GM23248 (cell line): ENCODE measurements at regions not wholly inside any gene's neighbourhood (a gene's known extent, or its start where the extent isn't known, plus 50 kb on each side); places are given as distances from the start of the nearest gene placed in this dataset.

Experiments
- DNase-seq: peaks from one replicate; pipeline ENCODE4 v3.0.0-alpha.2; 2015
- H2AFZ ChIP-seq: fragments of 200-600 bp; sonication (generic); 2 replicates; pipeline ENCODE4 v1.6.1; 2016; ENCODE audit warnings: antibody characterized with exemption
- H3F3A ChIP-seq: fragments of 200-600 bp; sonication (generic); 2 replicates; pipeline ENCODE4 v1.6.1; 2016; ENCODE audit warnings: mild to moderate bottlenecking, antibody characterized with exemption, mixed run types; ENCODE audit not compliant: insufficient read depth
- H3K27ac ChIP-seq: fragments of 200-600 bp; sonication (generic); 2 replicates; pipeline ENCODE4 v1.5.1; 2016; ENCODE audit warnings: mild to moderate bottlenecking
- H3K27me3 ChIP-seq: fragments of 200-600 bp; sonication (generic); replicated peaks from 2 replicates; pipeline ENCODE4 v1.6.1; 2016; ENCODE audit warnings: mild to moderate bottlenecking; ENCODE audit not compliant: insufficient read depth
- H3K36me3 ChIP-seq: fragments of 200-600 bp; sonication (generic); 2 replicates; pipeline ENCODE4 v1.6.1; 2016; ENCODE audit warnings: low read depth, mild to moderate bottlenecking
- H3K4me1 ChIP-seq: fragments of 200-600 bp; sonication (generic); 2 replicates; pipeline ENCODE4 v1.6.1; 2016; ENCODE audit warnings: mild to moderate bottlenecking; ENCODE audit not compliant: insufficient read depth
- H3K4me2 ChIP-seq: fragments of 200-600 bp; sonication (generic); one replicate; pipeline ENCODE4 v1.6.1; 2016; ENCODE audit warnings: mild to moderate bottlenecking; ENCODE audit not compliant: unreplicated experiment
- H3K4me3 ChIP-seq: fragments of 200-600 bp; sonication (generic); 2 replicates; pipeline ENCODE4 v1.5.1; 2016; ENCODE audit warnings: mild to moderate bottlenecking
- H3K79me2 ChIP-seq: fragments of 200-600 bp; sonication (generic); 2 replicates; pipeline ENCODE4 v1.6.1; 2016; ENCODE audit warnings: mild to moderate bottlenecking; ENCODE audit not compliant: insufficient read depth
- H3K9ac ChIP-seq: fragments of 200-600 bp; sonication (generic); 2 replicates; pipeline ENCODE4 v1.6.1; 2016; ENCODE audit warnings: mild to moderate bottlenecking
- H3K9me2 ChIP-seq: fragments of 200-600 bp; sonication (generic); 2 replicates; pipeline ENCODE4 v1.6.1; 2016; ENCODE audit warnings: mixed run types, mild to moderate bottlenecking, moderate library complexity; ENCODE audit not compliant: insufficient read depth
- H3K9me3 ChIP-seq: fragments of 200-600 bp; sonication (generic); one replicate; pipeline ENCODE4 v1.6.1; 2017; ENCODE audit warnings: low read depth
- H4K20me1 ChIP-seq: fragments of 200-600 bp; sonication (generic); 2 replicates; pipeline ENCODE4 v1.6.0; 2016; ENCODE audit not compliant: insufficient read depth
- EZH2 ChIP-seq: fragments of 200-600 bp; sonication (generic); IDR thresholded peaks from 2 replicates; pipeline ENCODE4 v1.6.1; 2018; ENCODE audit warnings: antibody characterized with exemption, mild to moderate bottlenecking; ENCODE audit not compliant: insufficient read depth, poor library complexity, severe bottlenecking
- EZH2phosphoT487 ChIP-seq: fragments of 200-600 bp; sonication (generic); IDR thresholded peaks from 2 replicates; pipeline ENCODE4 v1.6.1; 2018; ENCODE audit warnings: antibody characterized with exemption, moderate library complexity, mild to moderate bottlenecking, low read depth; ENCODE audit not compliant: insufficient read depth
- WGBS, 2 experiments: methylation state at CpG; one replicate each; pipeline ENCODE4 v1.1.6; 2015 to 2017; ENCODE audit warnings: low lambda C conversion rate in 2 of 2, low coverage in 1 of 2; ENCODE audit errors: missing lambda C conversion rate in 2 of 2; 5-methylcytosine and 5-hydroxymethylcytosine counted together
- in situ Hi-C: fragments of 300-500 bp; cut with MboI; formaldehyde crosslinking; loops from 2 replicates; pipeline ENCODE4 v1.15.0; 2020

- 12% methylated on average over 3 of the region's 3 CpGs for WGBS, 2 experiments
- no peak overlapping the region for H3K27ac ChIP-seq
- no peak for DNase-seq
These were observed 644.8 kb downstream of the EFNA5 start for GRCh38 chr5:107025712-107026497.

GRCh38 chr5:107023732-107024131 lies 647.0 kb downstream of the EFNA5 start:
- DNase-seq: no peak
- H4K20me1 ChIP-seq: no peaks in the 10 kb centered on the region
- no peaks in the 10 kb centered on the region for H3K4me1 ChIP-seq
- H3K4me3 ChIP-seq: no peak overlapping the region
- no peak overlapping the region for H3K27ac ChIP-seq
- H3K36me3 ChIP-seq: no peaks in the 10 kb centered on the region
- no peaks in the 10 kb centered on the region for H3K9me3 ChIP-seq
- in situ Hi-C loops: no loop called here
- H3K4me2 ChIP-seq: no peak overlapping the region
- TF ChIP-seq EZH2: no peak
- H3K27me3 ChIP-seq: no peaks in the 10 kb centered on the region
- H2AFZ ChIP-seq: no peak overlapping the region
- no peaks in the 10 kb centered on the region for H3K9me2 ChIP-seq
- H3K9ac ChIP-seq: no peak overlapping the region
- no peaks in the 10 kb centered on the region for H3F3A ChIP-seq
- H3K79me2 ChIP-seq: no peaks in the 10 kb centered on the region

More at GRCh38 chr5:107025712-107026497, 644.8 kb downstream of the EFNA5 start:
- Histone ChIP-seq H3K9me2 (no peaks in the 10 kb centered on the region), H3K4me1 (no peaks in the 10 kb centered on the region), H3K4me2 (no peak overlapping the region), H3K4me3 (no peak overlapping the region), H3K36me3 (no peaks in the 10 kb centered on the region), H3K9ac (no peak overlapping the region), H3F3A (no peaks in the 10 kb centered on the region), H3K27me3 (no peaks in the 10 kb centered on the region), H3K9me3 (no peaks in the 10 kb centered on the region), H4K20me1 (no peaks in the 10 kb centered on the region), H2AFZ (no peak overlapping the region), H3K79me2 (no peaks in the 10 kb centered on the region)
- TF ChIP-seq EZH2 (no peak), EZH2phosphoT487 (no peak)
- in situ Hi-C loops: no loop called here

GRCh38 chr5:107021575-107021974 lies 649.2 kb downstream of the EFNA5 start:
- in situ Hi-C loops: no loop called here
- Histone ChIP-seq H3K36me3 (no peaks in the 10 kb centered on the region), H3K9ac (no peak overlapping the region), H3K4me1 (no peaks in the 10 kb centered on the region), H3K9me3 (no peaks in the 10 kb centered on the region), H3K27me3 (no peaks in the 10 kb centered on the region), H4K20me1 (no peaks in the 10 kb centered on the region), H3K4me3 (no peak overlapping the region), H3K9me2 (no peaks in the 10 kb centered on the region), H3K27ac (no peak overlapping the region), H3F3A (no peaks in the 10 kb centered on the region), H2AFZ (no peak overlapping the region), H3K4me2 (no peak overlapping the region), H3K79me2 (no peaks in the 10 kb centered on the region)
- no peak for DNase-seq
- 48 to 51% methylated on average over 2 of the region's 2 CpGs for WGBS, 2 experiments
- TF ChIP-seq EZH2phosphoT487 (no peak), EZH2 (no peak)

- TF ChIP-seq EZH2: no peak
- TF ChIP-seq EZH2phosphoT487: no peak
- H4K20me1 ChIP-seq: no peaks in the 10 kb centered on the region
- no peaks in the 10 kb centered on the region for H3K4me1 ChIP-seq
- H3K4me2 ChIP-seq: no peak overlapping the region
- H2AFZ ChIP-seq: no peak overlapping the region
- H3K27ac ChIP-seq: no peak overlapping the region
- H3K9me3 ChIP-seq: no peaks in the 10 kb centered on the region
- in situ Hi-C loops: no loop called here
- no peaks in the 10 kb centered on the region for H3K27me3 ChIP-seq
- H3K79me2 ChIP-seq: no peaks in the 10 kb centered on the region
- H3K4me3 ChIP-seq: no peak overlapping the region
- no peaks in the 10 kb centered on the region for H3K36me3 ChIP-seq
- no peak for DNase-seq
- H3F3A ChIP-seq: no peaks in the 10 kb centered on the region
- no peak overlapping the region for H3K9ac ChIP-seq
- 43 to 55% methylated on average over 2 of the region's 2 CpGs for WGBS, 2 experiments
- H3K9me2 ChIP-seq: no peaks in the 10 kb centered on the region
These were observed 650.1 kb downstream of the EFNA5 start for GRCh38 chr5:107020626-107021025.

GRCh38 chr5:107017616-107018015 lies 653.1 kb downstream of the EFNA5 start:
- Histone ChIP-seq H3K79me2 (no peaks in the 10 kb centered on the region), H3K9me3 (no peaks in the 10 kb centered on the region), H3K4me2 (no peak overlapping the region), H4K20me1 (no peaks in the 10 kb centered on the region), H3K4me1 (no peaks in the 10 kb centered on the region), H3K9me2 (no peaks in the 10 kb centered on the region), H3K27me3 (no peaks in the 10 kb centered on the region), H3K9ac (no peak overlapping the region), H3K27ac (no peak overlapping the region), H3F3A (no peaks in the 10 kb centered on the region), H3K36me3 (no peaks in the 10 kb centered on the region), H2AFZ (no peak overlapping the region), H3K4me3 (no peak overlapping the region)
- in situ Hi-C loops: no loop called here
- DNase-seq: no peak
- 13 to 22% methylated on average over 1 of the region's 1 CpG for WGBS, 2 experiments
- TF ChIP-seq EZH2: no peak
- no peak for TF ChIP-seq EZH2phosphoT487
